ENCODE measurements at regions not wholly inside any gene's neighbourhood (a gene's known extent, or its start where the extent isn't known, plus 50 kb on each side); places are given as distances from the start of the nearest gene placed in this dataset.

- Mint-ChIP-seq H3K27me3 (ENCODE audit: low read depth) (peaks cover 15% of the 10 kb centered on the region), H3K36me3 (ENCODE audit: low read depth) (no peaks in the 10 kb centered on the region), H3K27ac (no peak overlapping the region), H3K4me3 (no peak overlapping the region), H3K4me1 (ENCODE audit: low read depth) (no peaks in the 10 kb centered on the region), H3K9me3 (no peaks in the 10 kb centered on the region)
- DNase-seq (ENCODE audit: low spot score), result no peak
Observed at GRCh38 chr17:73950593-73950914, 252.9 kb upstream of the RPL38 start.

- no peak for DNase-seq (ENCODE audit: low spot score)
- Mint-ChIP-seq H3K9me3 (no peaks in the 10 kb centered on the region), H3K4me1 (ENCODE audit: low read depth) (no peaks in the 10 kb centered on the region), H3K36me3 (ENCODE audit: low read depth) (no peaks in the 10 kb centered on the region), H3K4me3 (no peak overlapping the region), H3K27me3 (ENCODE audit: low read depth) (peaks cover 15% of the 10 kb centered on the region), H3K27ac (no peak overlapping the region)
Observed at GRCh38 chr17:73952082-73952479, 251.4 kb upstream of the RPL38 start.

- no peaks in the 10 kb centered on the region for H3K4me1 Mint-ChIP-seq (ENCODE audit: low read depth)
- H3K27ac Mint-ChIP-seq, result no peak overlapping the region
- DNase-seq (ENCODE audit: low spot score), result peak; percentile 9
Observed at GRCh38 chr17:73952480-73953205, 250.8 kb upstream of the RPL38 start.

GRCh38 chr17:73953206-73954033, 250.1 kb upstream of the RPL38 start:
- DNase-seq (ENCODE audit: low spot score), result no peak
- Mint-ChIP-seq H3K9me3 (no peaks in the 10 kb centered on the region), H3K27ac (no peak overlapping the region)

More at GRCh38 chr17:73952480-73953205, 250.8 kb upstream of the RPL38 start:
- H3K4me3 Mint-ChIP-seq, result no peak overlapping the region
- peaks cover 15% of the 10 kb centered on the region for H3K27me3 Mint-ChIP-seq (ENCODE audit: low read depth)
- no peaks in the 10 kb centered on the region for H3K9me3 Mint-ChIP-seq
- no peaks in the 10 kb centered on the region for H3K36me3 Mint-ChIP-seq (ENCODE audit: low read depth)

GRCh38 chr17:73954951-73955350, 248.5 kb upstream of the RPL38 start:
- DNase-seq (ENCODE audit: low spot score), result no peak
- Mint-ChIP-seq H3K4me3 (no peak overlapping the region), H3K9me3 (no peaks in the 10 kb centered on the region), H3K27ac (no peak overlapping the region), H3K36me3 (ENCODE audit: low read depth) (no peaks in the 10 kb centered on the region), H3K27me3 (ENCODE audit: low read depth) (peaks cover 16% of the 10 kb centered on the region), H3K4me1 (ENCODE audit: low read depth) (no peaks in the 10 kb centered on the region)

More at GRCh38 chr17:73953206-73954033, 250.1 kb upstream of the RPL38 start:
- Mint-ChIP-seq H3K4me1 (ENCODE audit: low read depth) (no peaks in the 10 kb centered on the region), H3K36me3 (ENCODE audit: low read depth) (no peaks in the 10 kb centered on the region), H3K27me3 (ENCODE audit: low read depth) (peaks cover 15% of the 10 kb centered on the region), H3K4me3 (no peak overlapping the region)

GRCh38 chr17:73955616-73956015, 247.9 kb upstream of the RPL38 start:
- Mint-ChIP-seq H3K27ac (no peak overlapping the region), H3K36me3 (ENCODE audit: low read depth) (no peaks in the 10 kb centered on the region), H3K4me3 (no peak overlapping the region), H3K9me3 (no peaks in the 10 kb centered on the region), H3K4me1 (ENCODE audit: low read depth) (no peaks in the 10 kb centered on the region), H3K27me3 (ENCODE audit: low read depth) (peaks cover 16% of the 10 kb centered on the region)
- no peak for DNase-seq (ENCODE audit: low spot score)

- H3K9me3 Mint-ChIP-seq, result no peaks in the 10 kb centered on the region
- H3K4me3 Mint-ChIP-seq, result no peak overlapping the region
- peaks cover 13% of the 10 kb centered on the region for H3K27me3 Mint-ChIP-seq (ENCODE audit: low read depth)
- no peak for DNase-seq (ENCODE audit: low spot score)
- H3K36me3 Mint-ChIP-seq (ENCODE audit: low read depth), result no peaks in the 10 kb centered on the region
- no peak overlapping the region for H3K27ac Mint-ChIP-seq
- H3K4me1 Mint-ChIP-seq (ENCODE audit: low read depth), result no peaks in the 10 kb centered on the region
Observed at GRCh38 chr17:73956169-73956568, 247.3 kb upstream of the RPL38 start.

GRCh38 chr17:73956595-73957465, 246.6 kb upstream of the RPL38 start:
- H3K4me1 Mint-ChIP-seq (ENCODE audit: low read depth), result no peaks in the 10 kb centered on the region
- H3K9me3 Mint-ChIP-seq, result no peaks in the 10 kb centered on the region
- no peak for DNase-seq (ENCODE audit: low spot score)

GRCh38 chr17:73957564-73957963, 245.9 kb upstream of the RPL38 start:
- Mint-ChIP-seq H3K4me1 (ENCODE audit: low read depth) (no peaks in the 10 kb centered on the region), H3K27me3 (ENCODE audit: low read depth) (peaks cover 2% of the 10 kb centered on the region), H3K27ac (no peak overlapping the region), H3K36me3 (ENCODE audit: low read depth) (no peaks in the 10 kb centered on the region), H3K9me3 (no peaks in the 10 kb centered on the region), H3K4me3 (no peak overlapping the region)
- no peak for DNase-seq (ENCODE audit: low spot score)

More at GRCh38 chr17:73956595-73957465, 246.6 kb upstream of the RPL38 start:
- peaks cover 6% of the 10 kb centered on the region for H3K27me3 Mint-ChIP-seq (ENCODE audit: low read depth)
- no peak overlapping the region for H3K27ac Mint-ChIP-seq
- no peaks in the 10 kb centered on the region for H3K36me3 Mint-ChIP-seq (ENCODE audit: low read depth)
- H3K4me3 Mint-ChIP-seq, result no peak overlapping the region

- H3K27ac Mint-ChIP-seq, result no peak overlapping the region
- H3K4me1 Mint-ChIP-seq (ENCODE audit: low read depth), result no peaks in the 10 kb centered on the region
- H3K4me3 Mint-ChIP-seq, result no peak overlapping the region
- peaks cover 2% of the 10 kb centered on the region for H3K27me3 Mint-ChIP-seq (ENCODE audit: low read depth)
- H3K9me3 Mint-ChIP-seq, result no peaks in the 10 kb centered on the region
- H3K36me3 Mint-ChIP-seq (ENCODE audit: low read depth), result no peaks in the 10 kb centered on the region
- DNase-seq (ENCODE audit: low spot score), result no peak
Observed at GRCh38 chr17:73958453-73958852, 245.0 kb upstream of the RPL38 start.

GRCh38 chr17:73960469-73960868, 243.0 kb upstream of the RPL38 start:
- no peaks in the 10 kb centered on the region for H3K36me3 Mint-ChIP-seq (ENCODE audit: low read depth)
- no peak overlapping the region for H3K27ac Mint-ChIP-seq
- H3K27me3 Mint-ChIP-seq (ENCODE audit: low read depth), result peaks cover 2% of the 10 kb centered on the region
- no peak for DNase-seq (ENCODE audit: low spot score)
- no peak overlapping the region for H3K4me3 Mint-ChIP-seq
- no peaks in the 10 kb centered on the region for H3K4me1 Mint-ChIP-seq (ENCODE audit: low read depth)
- H3K9me3 Mint-ChIP-seq, result no peaks in the 10 kb centered on the region

GRCh38 chr17:73962308-73962707, 241.2 kb upstream of the RPL38 start:
- H3K27me3 Mint-ChIP-seq (ENCODE audit: low read depth), result peaks cover 2% of the 10 kb centered on the region
- no peak overlapping the region for H3K4me3 Mint-ChIP-seq
- no peak overlapping the region for H3K27ac Mint-ChIP-seq
- no peak for DNase-seq (ENCODE audit: low spot score)
- H3K36me3 Mint-ChIP-seq (ENCODE audit: low read depth), result no peaks in the 10 kb centered on the region
- H3K4me1 Mint-ChIP-seq (ENCODE audit: low read depth), result no peaks in the 10 kb centered on the region
- H3K9me3 Mint-ChIP-seq, result no peaks in the 10 kb centered on the region

- no peaks in the 10 kb centered on the region for H3K36me3 Mint-ChIP-seq (ENCODE audit: low read depth)
- DNase-seq (ENCODE audit: low spot score), result no peak
- no peaks in the 10 kb centered on the region for H3K4me1 Mint-ChIP-seq (ENCODE audit: low read depth)
- no peak overlapping the region for H3K4me3 Mint-ChIP-seq
- H3K27me3 Mint-ChIP-seq (ENCODE audit: low read depth), result peaks cover 4% of the 10 kb centered on the region
- no peak overlapping the region for H3K27ac Mint-ChIP-seq
- no peaks in the 10 kb centered on the region for H3K9me3 Mint-ChIP-seq
Observed at GRCh38 chr17:73968680-73969079, 234.8 kb upstream of the RPL38 start.

- no peak for DNase-seq (ENCODE audit: low spot score)
- Mint-ChIP-seq H3K9me3 (no peaks in the 10 kb centered on the region), H3K4me1 (ENCODE audit: low read depth) (no peaks in the 10 kb centered on the region), H3K4me3 (no peak overlapping the region), H3K36me3 (ENCODE audit: low read depth) (no peaks in the 10 kb centered on the region), H3K27ac (no peak overlapping the region), H3K27me3 (ENCODE audit: low read depth) (peaks cover 4% of the 10 kb centered on the region)
Observed at GRCh38 chr17:73969956-73970355, 233.5 kb upstream of the RPL38 start.
